HCT116 (cell line): ENCODE measurements at regions not wholly inside any gene's neighbourhood (a gene's known extent, or its start where the extent isn't known, plus 50 kb on each side); places are given as distances from the start of the nearest gene placed in this dataset.

Experiments used
- ATAC-seq: fragments of 200-7000 bp; cut with Tn5 transposase; 2 replicates; pipeline ENCODE4 v1.9.1; 2020; ENCODE audit warnings: mild to moderate bottlenecking, moderate library complexity
- BruUV-seq: library from RNA; stranded (reverse); fragments of 400-500 nt; replicated peaks from 2 replicates; lab custom pipeline; 2021; lab: Mats Ljungman, UMichigan
- CTCF ChIA-PET: fragments of 300-600 bp; sonication (Branson Sonifier 250); formaldehyde crosslinking; loops from one replicate; lab custom pipeline; 2021; ENCODE audit warnings: antibody characterized with exemption; lab: Charles Lee
- POLR2A ChIA-PET: fragments of 300-600, 350-600 bp; sonication (Branson Sonifier 250); formaldehyde crosslinking; loops from one replicate; lab custom pipeline; 2021; ENCODE audit warnings: antibody characterized with exemption; lab: Charles Lee
- RAD21 ChIA-PET, 2 experiments: fragments of 300-600 bp; sonication (Branson Sonifier 250); formaldehyde crosslinking; loops; one replicate each; lab custom pipeline; 2023; ENCODE audit warnings: low total read pairs in 2 of 2; ENCODE audit not compliant: uncharacterized antibody in 2 of 2, unreplicated experiment in 2 of 2, low non-redundant PET in 1 of 2; lab: Charles Lee
- DNase-seq: peaks from one replicate; pipeline ENCODE4 v3.0.0-alpha.2; 2010; ENCODE audit warnings: low read depth, low spot score
- H2AFZ ChIP-seq: fragments of 200-600 bp; shearing (Covaris generic), sonication (generic); 2 replicates; pipeline ENCODE4 v1.6.1; 2017; ENCODE audit warnings: low read depth, mixed run types, mixed read lengths, antibody characterized with exemption, low read length; ENCODE audit not compliant: poor library complexity, severe bottlenecking
- H3K27ac ChIP-seq: 2 replicates; pipeline ENCODE4 v1.5.1; 2012; ENCODE audit warnings: low read depth, low read length
- H3K27me3 ChIP-seq: fragments of 200-600 bp; sonication (generic); 2 replicates; pipeline ENCODE4 v1.6.1; 2016; ENCODE audit warnings: mixed run types, low read length, mixed read lengths; ENCODE audit not compliant: insufficient read depth
- H3K36me3 ChIP-seq, 2 experiments: fragments of 200-500 bp in 1 of 2; fragments of 200-600 bp in 1 of 2; sonication (Bioruptor generic) in 1 of 2; sonication (generic) in 1 of 2; 2 replicates each; pipeline versions ENCODE4 v1.5.1 to v1.6.1; 2014 to 2016; ENCODE audit warnings: low read length in 2 of 2, inconsistent platforms in 1 of 2, mixed read lengths in 1 of 2, mixed run types in 1 of 2; ENCODE audit not compliant: insufficient read depth in 2 of 2, control insufficient read depth in 1 of 2
- H3K4me1 ChIP-seq, 2 experiments: fragments of 200-600 bp in 1 of 2; sonication (generic) in 1 of 2; 2 replicates each; pipeline versions ENCODE4 v1.5.1 to v1.6.1; 2012 to 2017; ENCODE audit warnings: low read length in 2 of 2, inconsistent platforms in 1 of 2, mild to moderate bottlenecking in 1 of 2, mixed read lengths in 1 of 2, mixed run types in 1 of 2, moderate library complexity in 1 of 2; ENCODE audit not compliant: insufficient read depth in 2 of 2, control insufficient read depth in 1 of 2
- H3K4me2 ChIP-seq: fragments of 200-600 bp; sonication (generic); 2 replicates; pipeline ENCODE4 v1.6.1; 2017; ENCODE audit warnings: mixed run types, low read length, mixed read lengths
- H3K4me3 ChIP-seq, 2 experiments: fragments of 200-600 bp in 1 of 2; sonication (generic) in 1 of 2; replicated peaks in 1 of 2; 2 replicates each; pipeline ENCODE4 v1.5.1; 2011 to 2016; ENCODE audit warnings: low read length in 2 of 2, control low read depth in 1 of 2, low read depth in 1 of 2, mild to moderate bottlenecking in 1 of 2, mixed read lengths in 1 of 2, mixed run types in 1 of 2
- H3K79me2 ChIP-seq: fragments of 200-600 bp; sonication (generic); 2 replicates; pipeline ENCODE4 v1.6.1; 2017; ENCODE audit warnings: mild to moderate bottlenecking, mixed run types, low read length, moderate library complexity, mixed read lengths; ENCODE audit not compliant: insufficient read depth
- H3K9ac ChIP-seq: fragments of 200-600 bp; sonication (generic); 2 replicates; pipeline ENCODE4 v1.6.1; 2016; ENCODE audit warnings: low read length, mixed read lengths
- H3K9me2 ChIP-seq: fragments of 200-600 bp; sonication (generic), shearing (Covaris generic); 2 replicates; pipeline ENCODE4 v1.6.1; 2017; ENCODE audit warnings: mixed run types, mild to moderate bottlenecking, moderate library complexity; ENCODE audit not compliant: insufficient read depth
- H3K9me3 ChIP-seq, 2 experiments: fragments of 200-500 bp in 1 of 2; fragments of 200-600 bp in 1 of 2; sonication (Bioruptor generic) in 1 of 2; sonication (generic) in 1 of 2; 2 replicates each; pipeline ENCODE4 v1.6.1; 2014 to 2017; ENCODE audit warnings: low read length in 2 of 2, mixed read lengths in 2 of 2, inconsistent platforms in 1 of 2, low read depth in 1 of 2, mild to moderate bottlenecking in 1 of 2, mixed run types in 1 of 2, moderate library complexity in 1 of 2; ENCODE audit not compliant: control insufficient read depth in 1 of 2, insufficient read depth in 1 of 2
- H4K20me1 ChIP-seq: fragments of 200-600 bp; sonication (generic), shearing (Covaris generic); 2 replicates; pipeline ENCODE4 v1.6.1; 2017; ENCODE audit warnings: mixed run types, mild to moderate bottlenecking, moderate library complexity; ENCODE audit not compliant: insufficient read depth
- CBX3 ChIP-seq: IDR thresholded peaks from 2 replicates; pipeline ENCODE4 v1.6.1; 2012; ENCODE audit warnings: low read depth
- CEBPB ChIP-seq: IDR thresholded peaks from 2 replicates; pipeline ENCODE4 v1.6.1; 2012; ENCODE audit warnings: low read depth
- EGR1 ChIP-seq: IDR thresholded peaks from 2 replicates; pipeline ENCODE4 v1.6.1; 2012; ENCODE audit warnings: low read depth
- EZH2 ChIP-seq: fragments of 200-600 bp; sonication (generic); IDR thresholded peaks from 2 replicates; pipeline ENCODE4 v1.6.1; 2017; ENCODE audit warnings: antibody characterized with exemption, mixed run types
- EZH2phosphoT487 ChIP-seq: fragments of 200-600 bp; IDR thresholded peaks from 2 replicates; pipeline ENCODE4 v1.6.1; 2018; ENCODE audit warnings: antibody characterized with exemption, borderline replicate concordance
- FOSL1 ChIP-seq: IDR thresholded peaks from 2 replicates; pipeline ENCODE4 v1.6.1; 2012; ENCODE audit warnings: low read depth
- POLR2A ChIP-seq: IDR thresholded peaks from 2 replicates; pipeline ENCODE4 v1.7.0; 2011; ENCODE audit warnings: borderline replicate concordance; ENCODE audit not compliant: insufficient read depth, insufficient read length; ENCODE audit errors: extremely low read depth
- POLR2AphosphoS5 ChIP-seq: IDR thresholded peaks from 2 replicates; pipeline ENCODE4 v1.6.1; 2011; ENCODE audit warnings: mild to moderate bottlenecking, low read depth, low read length, moderate library complexity
- RAD21 ChIP-seq: IDR thresholded peaks from 2 replicates; pipeline ENCODE4 v1.6.1; 2012; ENCODE audit warnings: low read depth, mild to moderate bottlenecking
- SIN3A ChIP-seq: IDR thresholded peaks from 2 replicates; pipeline ENCODE4 v1.6.1; 2012; ENCODE audit warnings: low read depth
- SP1 ChIP-seq: IDR thresholded peaks from 2 replicates; pipeline ENCODE4 v1.6.1; 2012; ENCODE audit warnings: low read depth
- SRF ChIP-seq: IDR thresholded peaks from 2 replicates; pipeline ENCODE4 v1.6.1; 2012; ENCODE audit warnings: low read depth
- YY1 ChIP-seq: IDR thresholded peaks from 2 replicates; pipeline ENCODE4 v1.6.1; 2011; ENCODE audit warnings: low read length, low read depth, moderate library complexity, mild to moderate bottlenecking; ENCODE audit not compliant: insufficient replicate concordance; ENCODE audit errors: extremely low read depth
- ZNF274 ChIP-seq: fragments of 200-500 bp; sonication (Bioruptor generic); IDR thresholded peaks from 2 replicates; pipeline ENCODE4 v1.6.1; 2014; ENCODE audit warnings: mild to moderate bottlenecking, low read depth, low read length, inconsistent platforms
- intact Hi-C: fragments of 100-400 bp; cut with micrococcal nuclease; formaldehyde crosslinking; loops from 2 replicates; pipeline ENCODE4 v1.10.0; 2022
- TF ChIP-seq, protein P1 (sequence below), 3 experiments: fragments of 200-600 bp in 1 of 3; sonication (generic) in 1 of 3; IDR thresholded peaks in 2 of 3; conservative IDR thresholded peaks in 1 of 3; 2 replicates each; pipeline ENCODE4 v1.5.1; 2012 to 2017; ENCODE audit warnings: low read depth in 2 of 3, low read length in 2 of 3, antibody characterized with exemption in 1 of 3, borderline replicate concordance in 1 of 3, control low read depth in 1 of 3, mild to moderate bottlenecking in 1 of 3, mixed read lengths in 1 of 3, mixed run types in 1 of 3, moderate library complexity in 1 of 3; ENCODE audit not compliant: insufficient read depth in 1 of 3
- TF ChIP-seq, protein P2 (sequence below): IDR thresholded peaks from 2 replicates; pipeline ENCODE4 v1.6.1; 2012
- TF ChIP-seq, protein P3 (sequence below): IDR thresholded peaks from 2 replicates; pipeline ENCODE4 v1.6.1; 2012

DNA sequence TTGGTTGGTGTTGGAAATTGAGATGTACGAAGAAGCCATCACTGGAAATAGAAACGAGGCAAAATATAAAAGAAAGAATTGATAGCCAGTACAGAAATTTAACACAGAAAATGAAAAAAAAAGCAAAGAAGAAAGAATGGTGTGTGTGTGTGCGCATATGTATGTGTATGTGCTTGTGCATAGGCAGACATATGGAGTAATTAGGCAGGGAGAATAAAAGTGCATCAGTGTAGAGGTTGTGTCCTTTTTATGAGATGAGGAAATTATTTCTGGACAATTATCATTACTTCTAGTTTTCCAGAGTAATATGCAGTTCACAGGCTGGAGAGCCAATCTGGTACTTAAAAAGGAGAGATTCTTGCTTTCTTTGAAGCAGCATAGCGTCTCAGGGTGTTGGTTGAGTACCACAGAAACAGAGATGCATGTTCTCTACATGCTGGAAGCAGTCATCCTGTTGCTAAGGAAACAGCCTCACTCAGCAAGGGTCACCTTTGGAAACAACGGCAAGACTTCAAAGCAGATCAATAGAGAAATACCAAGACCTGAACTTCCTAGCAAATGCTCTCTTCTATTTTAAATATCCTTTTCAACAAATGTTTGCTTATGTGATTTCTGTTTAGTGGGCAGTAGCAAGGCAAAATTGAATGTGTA is 172.7 kb downstream of the TAF11L14 start:
- ATAC-seq: no peak
- BruUV-seq: no TSS peak
- Histone ChIP-seq H3K79me2 (no peaks in the 10 kb centered on the region), H3K4me2 (no peak overlapping the region), H3K36me3 (no peaks in the 10 kb centered on the region), H3K9me3 (peaks cover 9 to 33% of the 10 kb centered on the region in 2 experiments; a peak in 2 of 4 replicates), H2AFZ (no peak overlapping the region), H3K27me3 (no peaks in the 10 kb centered on the region), H3K9me2 (no peaks in the 10 kb centered on the region), H3K27ac (no peak overlapping the region), H3K9ac (no peak overlapping the region), H3K4me1 (no peaks in the 10 kb centered on the region; a peak in 1 of 4 replicates), H4K20me1 (no peaks in the 10 kb centered on the region), H3K4me3 (no peak overlapping the region)
- DNase-seq: no peak
- intact Hi-C loops: no loop called here
- ChIA-PET CTCF (no interaction called here), RAD21 (no interaction called here), POLR2A (no interaction called here)
- no peak for TF ChIP-seq EZH2phosphoT487
- no peak for TF ChIP-seq RAD21
- TF ChIP-seq POLR2AphosphoS5: no peak
- no peak for TF ChIP-seq ZNF274
- no peak for TF ChIP-seq SRF
- no peak for TF ChIP-seq CBX3
- no peak for TF ChIP-seq SP1
- no peak for TF ChIP-seq POLR2A
- no peak for TF ChIP-seq EGR1
- no peak for TF ChIP-seq YY1
- no peak for TF ChIP-seq FOSL1
- TF ChIP-seq, protein P1, sequence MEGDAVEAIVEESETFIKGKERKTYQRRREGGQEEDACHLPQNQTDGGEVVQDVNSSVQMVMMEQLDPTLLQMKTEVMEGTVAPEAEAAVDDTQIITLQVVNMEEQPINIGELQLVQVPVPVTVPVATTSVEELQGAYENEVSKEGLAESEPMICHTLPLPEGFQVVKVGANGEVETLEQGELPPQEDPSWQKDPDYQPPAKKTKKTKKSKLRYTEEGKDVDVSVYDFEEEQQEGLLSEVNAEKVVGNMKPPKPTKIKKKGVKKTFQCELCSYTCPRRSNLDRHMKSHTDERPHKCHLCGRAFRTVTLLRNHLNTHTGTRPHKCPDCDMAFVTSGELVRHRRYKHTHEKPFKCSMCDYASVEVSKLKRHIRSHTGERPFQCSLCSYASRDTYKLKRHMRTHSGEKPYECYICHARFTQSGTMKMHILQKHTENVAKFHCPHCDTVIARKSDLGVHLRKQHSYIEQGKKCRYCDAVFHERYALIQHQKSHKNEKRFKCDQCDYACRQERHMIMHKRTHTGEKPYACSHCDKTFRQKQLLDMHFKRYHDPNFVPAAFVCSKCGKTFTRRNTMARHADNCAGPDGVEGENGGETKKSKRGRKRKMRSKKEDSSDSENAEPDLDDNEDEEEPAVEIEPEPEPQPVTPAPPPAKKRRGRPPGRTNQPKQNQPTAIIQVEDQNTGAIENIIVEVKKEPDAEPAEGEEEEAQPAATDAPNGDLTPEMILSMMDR (IDR thresholded peaks at IDR 0.05 in 2 of 3, conservative IDR thresholded peaks at IDR 0.05 in 1 of 3; ENCODE audit: borderline replicate concordance in 1 of 3, insufficient read depth in 1 of 3, low read depth in 2 of 3, low read length in 2 of 3): no peak
- TF ChIP-seq, protein P2, sequence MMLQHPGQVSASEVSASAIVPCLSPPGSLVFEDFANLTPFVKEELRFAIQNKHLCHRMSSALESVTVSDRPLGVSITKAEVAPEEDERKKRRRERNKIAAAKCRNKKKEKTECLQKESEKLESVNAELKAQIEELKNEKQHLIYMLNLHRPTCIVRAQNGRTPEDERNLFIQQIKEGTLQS: no peak
- TF ChIP-seq, protein P3, sequence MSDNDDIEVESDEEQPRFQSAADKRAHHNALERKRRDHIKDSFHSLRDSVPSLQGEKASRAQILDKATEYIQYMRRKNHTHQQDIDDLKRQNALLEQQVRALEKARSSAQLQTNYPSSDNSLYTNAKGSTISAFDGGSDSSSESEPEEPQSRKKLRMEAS: no peak
- TF ChIP-seq SIN3A: no peak
- TF ChIP-seq CEBPB: no peak
- no peak for TF ChIP-seq EZH2
